GM12878 (cell line): ENCODE measurements at regions not wholly inside any gene's neighbourhood (a gene's known extent, or its start where the extent isn't known, plus 50 kb on each side); places are given as distances from the start of the nearest gene placed in this dataset.

Experiments used
- ATAC-seq: fragments of 200-7000 bp; cut with Tn5 transposase; 3 replicates; pipeline ENCODE4 v1.9.1; 2020; ENCODE audit warnings: mild to moderate bottlenecking, moderate library complexity
- BruUV-seq: library from RNA; stranded (reverse); fragments of 400-500 nt; replicated peaks from 2 replicates; lab custom pipeline; 2021; lab: Mats Ljungman, UMichigan
- CTCF ChIA-PET: fragments of 300-600 bp; sonication (Branson Sonifier 250); formaldehyde crosslinking; extraction: SDS; loops from one replicate; lab custom pipeline; 2021; ENCODE audit warnings: inconsistent platforms; lab: Yijun Ruan, JAX
- POLR2A ChIA-PET: fragments of 350-600 bp; formaldehyde crosslinking; extraction: SDS; loops from one replicate; lab custom pipeline; 2021; ENCODE audit warnings: inconsistent platforms; lab: Charles Lee
- RAD21 ChIA-PET: fragments of 300-600 bp; sonication (Branson Sonifier 250); formaldehyde crosslinking; loops from one replicate; lab custom pipeline; 2023; ENCODE audit warnings: antibody characterized with exemption; ENCODE audit not compliant: unreplicated experiment; lab: Charles Lee
- SMC1A ChIA-PET: fragments of 300-600 bp; sonication (Branson Sonifier 250); formaldehyde crosslinking; loops from one replicate; lab custom pipeline; 2023; ENCODE audit not compliant: unreplicated experiment, uncharacterized antibody; lab: Charles Lee
- DNase-seq: peaks from one replicate; pipeline ENCODE4 v3.0.0-alpha.2; 2011; ENCODE audit warnings: low read depth, low spot score
- FAIRE-seq: peaks from 3 replicates; lab custom pipeline; 2011; peaks lifted over from hg19 to GRCh38; lab: Jason Lieb, UNC
- H2AFZ ChIP-seq: 2 replicates; pipeline ENCODE4 v1.6.0; 2011; ENCODE audit warnings: low read depth, low read length, control low read depth; ENCODE audit not compliant: control insufficient read depth
- H3K27ac ChIP-seq: 2 replicates; pipeline ENCODE4 v1.5.1; 2011; ENCODE audit warnings: control low read depth; ENCODE audit not compliant: control insufficient read depth, insufficient read depth
- H3K27me3 ChIP-seq, 2 experiments: replicated peaks in 1 of 2; 2 replicates each; pipeline versions ENCODE4 v1.6.0 to v1.6.1; 2011; ENCODE audit warnings: low read length in 1 of 2; ENCODE audit not compliant: control insufficient read depth in 2 of 2, insufficient read depth in 2 of 2
- H3K36me3 ChIP-seq, 2 experiments: 2 replicates each; pipeline ENCODE4 v1.5.1; 2011; ENCODE audit warnings: low read length in 1 of 2; ENCODE audit not compliant: control insufficient read depth in 2 of 2, insufficient read depth in 2 of 2
- H3K4me1 ChIP-seq: 2 replicates; pipeline ENCODE4 v1.6.1; 2011; ENCODE audit warnings: mild to moderate bottlenecking, low read length, moderate library complexity, mixed read lengths; ENCODE audit not compliant: control insufficient read depth, insufficient read depth
- H3K4me2 ChIP-seq: 2 replicates; pipeline ENCODE4 v1.6.0; 2011; ENCODE audit warnings: control low read depth; ENCODE audit not compliant: control insufficient read depth, insufficient read depth
- H3K4me3 ChIP-seq: fragments of 200-600 bp; sonication (generic); 2 replicates; pipeline ENCODE4 v1.5.1; 2016
- H3K79me2 ChIP-seq: 2 replicates; pipeline ENCODE4 v1.6.0; 2011; ENCODE audit warnings: low read length; ENCODE audit not compliant: control insufficient read depth, insufficient read depth
- H3K9ac ChIP-seq: 2 replicates; pipeline ENCODE4 v1.8.0; 2011; ENCODE audit warnings: low read length, control low read depth, mixed read lengths; ENCODE audit not compliant: control insufficient read depth, insufficient read depth
- H3K9me3 ChIP-seq: replicated peaks from 3 replicates; pipeline ENCODE4 v1.5.1; 2011; ENCODE audit warnings: mild to moderate bottlenecking, low read length; ENCODE audit not compliant: control insufficient read depth, insufficient read depth
- H4K20me1 ChIP-seq: 2 replicates; pipeline ENCODE4 v1.6.0; 2011; ENCODE audit not compliant: control insufficient read depth, insufficient read depth
- ATF3 ChIP-seq: IDR thresholded peaks from 2 replicates; pipeline ENCODE4 v1.6.1; 2011; ENCODE audit warnings: low read depth, mild to moderate bottlenecking, low read length, moderate library complexity, borderline replicate concordance; ENCODE audit errors: extremely low read depth
- CREB1 ChIP-seq: IDR thresholded peaks from 2 replicates; pipeline ENCODE4 v1.6.1; 2012; ENCODE audit warnings: low read depth, mild to moderate bottlenecking, inconsistent platforms
- ESRRA ChIP-seq: IDR thresholded peaks from 2 replicates; pipeline ENCODE4 v1.6.1; 2012; ENCODE audit warnings: mild to moderate bottlenecking, low read length, improper control_type of control experiment
- FOXK2 ChIP-seq: fragments of 450-650 bp; IDR thresholded peaks from 2 replicates; pipeline ENCODE4 v1.6.1; 2017; ENCODE audit warnings: mild to moderate bottlenecking, moderate library complexity
- GATAD2B ChIP-seq: fragments of 450-650 bp; conservative IDR thresholded peaks from 2 replicates; pipeline ENCODE4 v1.6.1; 2017; ENCODE audit warnings: low read depth, mild to moderate bottlenecking, moderate library complexity
- HDAC6 ChIP-seq: fragments of 200-600 bp; sonication (generic); IDR thresholded peaks from one replicate; pipeline ENCODE4 v1.8.0; 2017; ENCODE audit warnings: antibody characterized with exemption; ENCODE audit not compliant: unreplicated experiment
- IKZF1 ChIP-seq: fragments of 450-650 bp; conservative IDR thresholded peaks from 2 replicates; pipeline ENCODE4 v1.6.1; 2017; ENCODE audit warnings: antibody characterized with exemption, mild to moderate bottlenecking
- KDM1A ChIP-seq: fragments of 200-600 bp; sonication (generic); IDR thresholded peaks from 2 replicates; pipeline ENCODE4 v1.6.1; 2016; ENCODE audit warnings: borderline replicate concordance
- KLF5 ChIP-seq: fragments of 450-650 bp; IDR thresholded peaks from 2 replicates; pipeline ENCODE4 v1.6.1; 2014; ENCODE audit warnings: mild to moderate bottlenecking; ENCODE audit not compliant: partially characterized antibody
- LARP7 ChIP-seq: fragments of 450-650 bp; IDR thresholded peaks from 2 replicates; pipeline ENCODE4 v1.6.1; 2017; ENCODE audit warnings: mild to moderate bottlenecking
- MLLT1 ChIP-seq: fragments of 450-650 bp; IDR thresholded peaks from 2 replicates; pipeline ENCODE4 v1.6.1; 2016; ENCODE audit warnings: mild to moderate bottlenecking
- MTA2 ChIP-seq: fragments of 450-650 bp; IDR thresholded peaks from 2 replicates; pipeline ENCODE4 v1.6.1; 2016; ENCODE audit warnings: low read depth, mild to moderate bottlenecking, moderate library complexity
- NBN ChIP-seq: fragments of 450-650 bp; IDR thresholded peaks from 2 replicates; pipeline ENCODE4 v1.6.1; 2016
- NR2F1 ChIP-seq: fragments of 450-650 bp; conservative IDR thresholded peaks from 2 replicates; pipeline ENCODE4 v1.6.1; 2017; ENCODE audit warnings: mild to moderate bottlenecking
- RB1 ChIP-seq: fragments of 450-650 bp; formaldehyde crosslinking; IDR thresholded peaks from 2 replicates; pipeline ENCODE4 v1.6.1; 2017; ENCODE audit warnings: mild to moderate bottlenecking, borderline replicate concordance
- RBBP5 ChIP-seq: fragments of 200-600 bp; sonication (generic); conservative IDR thresholded peaks from 2 replicates; pipeline ENCODE4 v1.6.1; 2016
- RELB ChIP-seq: fragments of 450-650 bp; IDR thresholded peaks from 2 replicates; pipeline ENCODE4 v1.6.1; 2017; ENCODE audit warnings: low read depth, mild to moderate bottlenecking, moderate library complexity
- SREBF1 ChIP-seq: IDR thresholded peaks from 2 replicates; pipeline ENCODE4 v1.6.1; 2012; ENCODE audit warnings: mild to moderate bottlenecking, low read length
- TBL1XR1 ChIP-seq: IDR thresholded peaks from 2 replicates; pipeline ENCODE4 v1.6.1; 2012; ENCODE audit warnings: low read depth, low read length, improper control_type of control experiment
- WRNIP1 ChIP-seq: IDR thresholded peaks from 2 replicates; pipeline ENCODE4 v1.6.1; 2011; ENCODE audit warnings: low read depth, low read length, improper control_type of control experiment, borderline replicate concordance
- ZNF207 ChIP-seq: fragments of 450-650 bp; IDR thresholded peaks from 2 replicates; pipeline ENCODE4 v1.6.1; 2014; ENCODE audit warnings: antibody characterized with exemption, mild to moderate bottlenecking, borderline replicate concordance
- whole genome bisulfite sequencing: methylation state at CpG from one replicate; pipeline ENCODE4 v1.1.6; 2016; ENCODE audit warnings: low lambda C conversion rate; ENCODE audit not compliant: insufficient replicate concordance, insufficient coverage; ENCODE audit errors: missing lambda C conversion rate; 5-methylcytosine and 5-hydroxymethylcytosine counted together
- in situ Hi-C: fragments of 300-500 bp; cut with MboI; formaldehyde crosslinking; loops from 9 replicates; pipeline ENCODE4 v1.14.3; 2018; ENCODE audit warnings: mixed read lengths
- intact Hi-C: fragments of 100-400 bp; cut with micrococcal nuclease; formaldehyde crosslinking; loops from one replicate; pipeline ENCODE4 v1.14.2; 2022; ENCODE audit not compliant: unreplicated experiment

GRCh38 chr6:84361372-84362192 is 134.1 kb upstream of the CEP162 start:
- intact Hi-C loops, result no loop called here
- CTCF ChIA-PET, result interaction anchor here (0.7 to 1.4 kb wide), 8 partner anchors 9 to 297 kb away, joined by 3 to 7 read pairs (median 3); no protein-coding TSS in a partner anchor
- Histone ChIP-seq H4K20me1 (no peaks in the 10 kb centered on the region), H3K9me3 (no peaks in the 10 kb centered on the region; the same call in 2 of the 3 replicates), H3K27me3 (no peaks in the 10 kb centered on the region), H3K4me2 (no peak overlapping the region), H3K4me3 (no peak overlapping the region), H2AFZ (no peak overlapping the region), H3K9ac (no peak overlapping the region), H3K36me3 (no peaks in the 10 kb centered on the region), H3K4me1 (no peaks in the 10 kb centered on the region), H3K79me2 (no peaks in the 10 kb centered on the region), H3K27ac (no peak overlapping the region)
- POLR2A ChIA-PET, result no interaction called here
- no TSS peak for BruUV-seq
- DNase-seq (no peak), FAIRE-seq (no peak), ATAC-seq (peak; percentile 86)
- RAD21 ChIA-PET, result interaction anchor here (0.6 to 2.7 kb wide), 8 partner anchors 9 to 57 kb away, joined by 3 to 9 read pairs (median 4); no protein-coding TSS in a partner anchor
- WGBS, result 2% methylated on average over 3 of the region's 3 CpGs
- in situ Hi-C loops, result no loop called here
- SMC1A ChIA-PET, result interaction anchor here (0.6 to 2.4 kb wide), 22 partner anchors 8 to 392 kb away, joined by 3 to 14 read pairs (median 4); no protein-coding TSS in a partner anchor
- TF ChIP-seq NR2F1 (no peak), KLF5 (no peak), WRNIP1 (no peak), HDAC6 (no peak), ZNF207 (no peak), FOXK2 (no peak), ESRRA (no peak), SREBF1 (no peak), GATAD2B (no peak), CREB1 (peak; percentile 48; the same call in 1 of the 2 replicates), TBL1XR1 (no peak), RB1 (no peak), MLLT1 (no peak), RBBP5 (no peak), IKZF1 (no peak), KDM1A (no peak), NBN (peak; percentile 42; the same call in 1 of the 2 replicates), RELB (no peak), ATF3 (no peak), LARP7 (no peak), MTA2 (peak; percentile 54; the same call in 1 of the 2 replicates)
